Esophagus muscularis mucosa (tissue), 4 donors: ENCODE measurements at regions not wholly inside any gene's neighbourhood (a gene's known extent, or its start where the extent isn't known, plus 50 kb on each side); places are given as distances from the start of the nearest gene placed in this dataset.
"Not testable (repeated sequence)": the region's sequence is repeated elsewhere in the genome, so short reads cannot be mapped to it uniquely, and the experiment has no call there.

ENCODE experiments used
- EP300 ChIP-seq: sonication (generic); formaldehyde crosslinking; IDR thresholded peaks from one replicate; pipeline ENCODE4 v1.6.1; 2017; ENCODE audit warnings: antibody characterized with exemption
- POLR2A ChIP-seq: fragments of 450-650 bp; IDR thresholded peaks from one replicate; pipeline ENCODE4 v1.6.1; 2017; ENCODE audit warnings: antibody characterized with exemption, moderate library complexity, mild to moderate bottlenecking, low read depth
- POLR2AphosphoS5 ChIP-seq, 2 donors: sonication (generic); formaldehyde crosslinking; IDR thresholded peaks; one replicate each; pipeline ENCODE4 v1.6.1; 2017; ENCODE audit warnings: antibody characterized with exemption in 2 of 2
- TF ChIP-seq, protein P1 (sequence below), 3 experiments: fragments of 200-600 bp in 2 of 3; fragments of 450-650 bp in 1 of 3; sonication (generic) in 2 of 3; IDR thresholded peaks; one replicate each; pipeline ENCODE4 v1.5.1; 2017 to 2019; ENCODE audit warnings: antibody characterized with exemption in 3 of 3, mild to moderate bottlenecking in 2 of 3, moderate library complexity in 1 of 3

- TF ChIP-seq, protein P1, sequence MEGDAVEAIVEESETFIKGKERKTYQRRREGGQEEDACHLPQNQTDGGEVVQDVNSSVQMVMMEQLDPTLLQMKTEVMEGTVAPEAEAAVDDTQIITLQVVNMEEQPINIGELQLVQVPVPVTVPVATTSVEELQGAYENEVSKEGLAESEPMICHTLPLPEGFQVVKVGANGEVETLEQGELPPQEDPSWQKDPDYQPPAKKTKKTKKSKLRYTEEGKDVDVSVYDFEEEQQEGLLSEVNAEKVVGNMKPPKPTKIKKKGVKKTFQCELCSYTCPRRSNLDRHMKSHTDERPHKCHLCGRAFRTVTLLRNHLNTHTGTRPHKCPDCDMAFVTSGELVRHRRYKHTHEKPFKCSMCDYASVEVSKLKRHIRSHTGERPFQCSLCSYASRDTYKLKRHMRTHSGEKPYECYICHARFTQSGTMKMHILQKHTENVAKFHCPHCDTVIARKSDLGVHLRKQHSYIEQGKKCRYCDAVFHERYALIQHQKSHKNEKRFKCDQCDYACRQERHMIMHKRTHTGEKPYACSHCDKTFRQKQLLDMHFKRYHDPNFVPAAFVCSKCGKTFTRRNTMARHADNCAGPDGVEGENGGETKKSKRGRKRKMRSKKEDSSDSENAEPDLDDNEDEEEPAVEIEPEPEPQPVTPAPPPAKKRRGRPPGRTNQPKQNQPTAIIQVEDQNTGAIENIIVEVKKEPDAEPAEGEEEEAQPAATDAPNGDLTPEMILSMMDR (IDR thresholded peaks at IDR 0.05), result not testable (repeated sequence)
- TF ChIP-seq POLR2A; POLR2AphosphoS5 (IDR thresholded peaks at IDR 0.05); EP300: not testable (repeated sequence)
Measured at GRCh38 chr2:37744961-37745360, 73.5 kb upstream of the CDC42EP3 start.
